Endodermal cell (in vitro differentiated cells): ENCODE measurements at regions not wholly inside any gene's neighbourhood (a gene's known extent, or its start where the extent isn't known, plus 50 kb on each side); places are given as distances from the start of the nearest gene placed in this dataset.

ENCODE experiments used
- DNase-seq: peaks from one replicate; pipeline ENCODE4 v3.0.0-alpha.2; 2017
- H3K27ac ChIP-seq: 2 replicates; pipeline ENCODE4 v1.5.1; 2013; ENCODE audit warnings: mild to moderate bottlenecking, low read depth, low read length, moderate library complexity
- H3K27me3 ChIP-seq: 2 replicates; pipeline ENCODE4 v1.6.1; 2013; ENCODE audit warnings: mild to moderate bottlenecking, low read length, moderate library complexity; ENCODE audit not compliant: insufficient read depth, control insufficient read depth, poor library complexity, severe bottlenecking
- H3K36me3 ChIP-seq: 2 replicates; pipeline ENCODE4 v1.7.0; 2013; ENCODE audit warnings: mild to moderate bottlenecking, low read length, moderate library complexity; ENCODE audit not compliant: control insufficient read depth, insufficient read depth
- H3K4me1 ChIP-seq: one replicate; pipeline ENCODE4 v1.7.0; 2013; ENCODE audit warnings: low read length; ENCODE audit not compliant: control insufficient read depth, insufficient read depth
- H3K4me3 ChIP-seq: 2 replicates; pipeline ENCODE4 v1.5.1; 2013; ENCODE audit warnings: mild to moderate bottlenecking, low read length, moderate library complexity
- H3K9ac ChIP-seq: 2 replicates; pipeline ENCODE4 v1.6.1; 2013; ENCODE audit warnings: mild to moderate bottlenecking, low read length, moderate library complexity; ENCODE audit not compliant: poor library complexity, severe bottlenecking; ENCODE audit errors: extremely low read depth
- H3K9me3 ChIP-seq: 2 replicates; pipeline ENCODE4 v1.6.1; 2013; ENCODE audit warnings: mild to moderate bottlenecking, low read length, moderate library complexity; ENCODE audit not compliant: control insufficient read depth
- H3K27ac Mint-ChIP-seq: 2 replicates; pipeline ENCODE4 v1.8.0; 2020; ENCODE audit warnings: mixed read lengths
- H3K27me3 Mint-ChIP-seq: 2 replicates; pipeline ENCODE4 v1.8.0; 2021; ENCODE audit warnings: mild to moderate bottlenecking, mixed read lengths; ENCODE audit not compliant: insufficient read depth
- H3K36me3 Mint-ChIP-seq: 2 replicates; pipeline ENCODE4 v1.8.0; 2020; ENCODE audit warnings: low read depth, mixed read lengths
- H3K4me1 Mint-ChIP-seq: 2 replicates; pipeline ENCODE4 v1.8.0; 2020; ENCODE audit warnings: mixed read lengths
- H3K4me3 Mint-ChIP-seq: 2 replicates; pipeline ENCODE4 v1.8.0; 2020; ENCODE audit warnings: mild to moderate bottlenecking, moderate library complexity, mixed read lengths
- H3K9me3 Mint-ChIP-seq: 2 replicates; pipeline ENCODE4 v1.8.0; 2020; ENCODE audit warnings: mild to moderate bottlenecking, mixed read lengths
- WGBS, 2 experiments: methylation state at CpG; one replicate each; pipeline versions ENCODE4 v1.1.5 to v1.1.7; 2013; ENCODE audit warnings: missing lambda C conversion rate in 2 of 2, mixed read lengths in 1 of 2; ENCODE audit not compliant: insufficient coverage in 1 of 2, insufficient read length in 1 of 2; 5-methylcytosine and 5-hydroxymethylcytosine counted together
- TF ChIP-seq, protein P1 (sequence below): fragments of 200-600 bp; sonication (generic); conservative IDR thresholded peaks from 2 replicates; pipeline ENCODE4 v1.5.0; 2021; ENCODE audit warnings: antibody characterized with exemption, mild to moderate bottlenecking

DNA sequence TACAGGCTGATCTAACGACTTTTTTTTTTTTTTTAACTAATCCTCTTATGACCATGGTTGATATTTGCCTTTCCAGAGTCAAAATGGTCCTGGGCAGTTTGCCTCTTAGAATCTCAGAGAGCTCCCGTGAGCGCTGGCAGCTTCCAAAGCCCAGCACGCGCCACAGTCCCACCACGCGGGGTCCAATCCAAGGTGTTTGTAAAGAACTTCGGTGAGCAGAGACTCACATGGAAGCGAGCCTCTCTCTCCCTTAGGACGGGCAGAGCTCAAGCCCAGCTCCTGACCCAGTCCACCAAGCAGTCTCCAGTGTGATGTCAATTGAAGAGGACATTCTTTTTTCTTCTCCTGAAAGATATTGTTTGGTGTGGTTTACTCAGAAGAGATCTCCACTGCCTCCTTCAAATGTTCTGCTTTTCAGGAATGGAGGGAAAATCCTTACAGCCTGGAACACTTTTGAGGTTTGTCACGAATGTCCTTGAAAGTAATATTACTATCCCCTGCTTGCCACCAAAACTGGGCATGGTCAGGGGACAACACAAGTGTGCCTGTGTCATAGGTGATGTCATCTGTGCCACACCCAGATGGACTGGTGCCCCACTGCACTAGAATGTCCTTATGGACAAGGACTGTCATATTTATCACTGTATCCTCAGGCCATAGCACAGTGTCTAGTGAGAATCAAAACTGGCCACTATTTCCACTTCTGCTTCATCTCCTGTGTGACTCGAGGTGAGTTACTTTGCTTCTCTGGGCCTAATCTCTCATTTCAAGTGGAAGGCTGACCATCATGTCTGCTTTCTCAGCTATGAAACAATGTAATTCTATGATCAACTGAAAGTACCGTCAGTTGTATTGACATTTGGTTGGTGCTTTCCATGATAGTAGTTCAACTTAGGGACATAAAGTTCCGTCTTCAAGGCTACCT, 97.4 kb upstream of the EDEM3 start:
- no peaks in the 10 kb centered on the region for H3K27me3 Mint-ChIP-seq
- no peak overlapping the region for H3K9ac ChIP-seq
- no peak for DNase-seq
- H3K9me3 Mint-ChIP-seq = peaks cover 7% of the 10 kb centered on the region
- H3K4me3 ChIP-seq = no peak overlapping the region
- no peak overlapping the region for H3K27ac Mint-ChIP-seq
- H3K4me1 Mint-ChIP-seq = no peaks in the 10 kb centered on the region
- no peaks in the 10 kb centered on the region for H3K36me3 Mint-ChIP-seq
- H3K27me3 ChIP-seq = no peaks in the 10 kb centered on the region
- no peaks in the 10 kb centered on the region for H3K4me1 ChIP-seq
- no peaks in the 10 kb centered on the region for H3K36me3 ChIP-seq
- TF ChIP-seq, protein P1, sequence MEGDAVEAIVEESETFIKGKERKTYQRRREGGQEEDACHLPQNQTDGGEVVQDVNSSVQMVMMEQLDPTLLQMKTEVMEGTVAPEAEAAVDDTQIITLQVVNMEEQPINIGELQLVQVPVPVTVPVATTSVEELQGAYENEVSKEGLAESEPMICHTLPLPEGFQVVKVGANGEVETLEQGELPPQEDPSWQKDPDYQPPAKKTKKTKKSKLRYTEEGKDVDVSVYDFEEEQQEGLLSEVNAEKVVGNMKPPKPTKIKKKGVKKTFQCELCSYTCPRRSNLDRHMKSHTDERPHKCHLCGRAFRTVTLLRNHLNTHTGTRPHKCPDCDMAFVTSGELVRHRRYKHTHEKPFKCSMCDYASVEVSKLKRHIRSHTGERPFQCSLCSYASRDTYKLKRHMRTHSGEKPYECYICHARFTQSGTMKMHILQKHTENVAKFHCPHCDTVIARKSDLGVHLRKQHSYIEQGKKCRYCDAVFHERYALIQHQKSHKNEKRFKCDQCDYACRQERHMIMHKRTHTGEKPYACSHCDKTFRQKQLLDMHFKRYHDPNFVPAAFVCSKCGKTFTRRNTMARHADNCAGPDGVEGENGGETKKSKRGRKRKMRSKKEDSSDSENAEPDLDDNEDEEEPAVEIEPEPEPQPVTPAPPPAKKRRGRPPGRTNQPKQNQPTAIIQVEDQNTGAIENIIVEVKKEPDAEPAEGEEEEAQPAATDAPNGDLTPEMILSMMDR = no peak
- no peaks in the 10 kb centered on the region for H3K9me3 ChIP-seq
- no peak overlapping the region for H3K27ac ChIP-seq
- WGBS, 2 experiments = 90 to 96% methylated on average over 12 to 14 of the region's 14 CpGs
- H3K4me3 Mint-ChIP-seq = no peak overlapping the region

DNA sequence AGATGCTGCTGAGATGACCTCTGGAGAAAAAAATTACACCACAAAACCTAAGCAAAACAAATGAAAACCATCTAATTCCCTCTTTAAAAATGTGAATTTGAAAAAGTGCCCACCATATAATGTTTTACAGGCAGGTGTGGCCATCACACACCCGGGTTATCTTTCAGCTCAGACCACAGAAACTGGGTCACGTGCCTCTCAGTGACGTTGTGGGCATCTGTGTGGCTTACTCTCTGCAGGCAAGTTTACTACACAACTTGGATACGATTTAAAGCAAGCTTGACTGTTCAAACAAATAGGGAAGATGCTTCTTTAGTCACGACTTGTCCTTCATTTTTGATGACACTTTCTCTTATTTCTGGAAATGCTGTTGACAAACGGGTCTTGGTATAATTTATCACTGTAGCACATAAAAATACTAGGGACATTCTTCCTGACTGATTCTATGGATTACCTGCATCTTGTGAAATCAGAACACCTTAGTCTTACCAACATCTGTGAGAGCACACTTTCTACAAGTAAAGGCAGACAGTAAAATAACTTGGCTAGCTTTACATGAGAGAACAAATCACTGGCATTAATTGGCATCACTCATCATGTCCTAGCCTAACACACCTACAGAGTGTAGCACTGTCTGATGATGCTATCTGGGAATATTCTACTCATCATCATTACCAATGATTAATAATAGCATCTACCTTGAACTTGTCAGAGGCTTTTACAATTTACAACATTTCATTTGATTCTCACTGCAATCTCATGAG, 89.3 kb upstream of the EDEM3 start:
- TF ChIP-seq, protein P1 = no peak
- no peak for DNase-seq
- H3K27ac Mint-ChIP-seq = no peak overlapping the region
- no peaks in the 10 kb centered on the region for H3K36me3 ChIP-seq
- no peak overlapping the region for H3K4me3 ChIP-seq
- WGBS, 2 experiments = 84 to 85% methylated on average over 6 of the region's 6 CpGs
- H3K4me1 ChIP-seq = no peaks in the 10 kb centered on the region
- peaks cover 4% of the 10 kb centered on the region for H3K9me3 Mint-ChIP-seq
- no peak overlapping the region for H3K4me3 Mint-ChIP-seq
- no peaks in the 10 kb centered on the region for H3K36me3 Mint-ChIP-seq
- H3K27me3 ChIP-seq = no peaks in the 10 kb centered on the region
- no peak overlapping the region for H3K9ac ChIP-seq
- no peaks in the 10 kb centered on the region for H3K27me3 Mint-ChIP-seq
- H3K9me3 ChIP-seq = no peaks in the 10 kb centered on the region
- no peaks in the 10 kb centered on the region for H3K4me1 Mint-ChIP-seq
- no peak overlapping the region for H3K27ac ChIP-seq

DNA sequence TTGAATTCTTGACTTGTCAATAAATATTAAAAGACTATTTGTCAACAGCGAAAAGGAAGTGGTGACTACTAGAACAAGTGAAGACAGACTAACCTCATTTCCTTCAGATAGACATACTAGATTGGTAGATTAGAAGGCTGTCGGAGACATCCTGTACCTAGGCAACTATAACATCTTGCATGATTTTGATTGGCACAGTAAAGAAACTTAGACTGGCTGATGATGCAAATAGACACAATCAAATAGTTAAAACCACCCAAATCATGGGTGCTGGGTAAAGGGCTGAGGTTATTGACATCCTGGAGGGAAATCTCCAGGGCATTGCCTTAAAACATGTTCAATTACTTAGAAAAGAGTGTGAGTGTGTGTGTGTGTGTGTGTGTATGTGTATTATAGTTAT, 85.9 kb upstream of the EDEM3 start:
- Mint-ChIP-seq H3K4me3 (no peak overlapping the region), H3K27me3 (no peaks in the 10 kb centered on the region), H3K4me1 (peaks cover 8% of the 10 kb centered on the region), H3K27ac (no peak overlapping the region), H3K36me3 (no peaks in the 10 kb centered on the region), H3K9me3 (peaks cover 4% of the 10 kb centered on the region)
- WGBS, 2 experiments = 85 to 88% methylated on average over 2 of the region's 2 CpGs
- no peak overlapping the region for H3K9ac ChIP-seq
- TF ChIP-seq, protein P1 = no peak
- H3K4me3 ChIP-seq = no peak overlapping the region
- no peak overlapping the region for H3K27ac ChIP-seq
- H3K4me1 ChIP-seq = peaks cover 5% of the 10 kb centered on the region
- H3K9me3 ChIP-seq = no peaks in the 10 kb centered on the region
- H3K36me3 ChIP-seq = no peaks in the 10 kb centered on the region
- no peak for DNase-seq
- no peaks in the 10 kb centered on the region for H3K27me3 ChIP-seq
